GM13977 (cell line): ENCODE measurements at regions not wholly inside any gene's neighbourhood (a gene's known extent, or its start where the extent isn't known, plus 50 kb on each side); places are given as distances from the start of the nearest gene placed in this dataset.
"Not testable (repeated sequence)": the region's sequence is repeated elsewhere in the genome, so short reads cannot be mapped to it uniquely, and the experiment has no call there.

Source experiments
- DNase-seq: peaks from one replicate; pipeline ENCODE4 v3.0.0; 2012; ENCODE audit warnings: low spot score
- CTCF ChIP-seq: IDR thresholded peaks from 2 replicates; pipeline ENCODE4 v1.5.1; 2012; ENCODE audit warnings: mild to moderate bottlenecking, control low read depth; ENCODE audit not compliant: insufficient read depth; ENCODE audit errors: extremely low read depth, missing control alignments
- in situ Hi-C: fragments of 300-500 bp; cut with MboI; formaldehyde crosslinking; loops from one replicate; pipeline ENCODE4 v1.12.0; 2022; ENCODE audit warnings: low sequenced_read_pairs, low pct_unique_long_range_greater_than_20kb, mixed read lengths, inconsistent platforms; ENCODE audit not compliant: unreplicated experiment

- in situ Hi-C loops = no loop called here
- DNase-seq = no peak
- no peak for TF ChIP-seq CTCF
These were observed 112.5 kb downstream of the RSL24D1 start for GRCh38 chr15:55084216-55084615.

- in situ Hi-C loops, DNase-seq: not testable (repeated sequence)
These were observed 119.7 kb downstream of the RSL24D1 start for GRCh38 chr15:55077052-55077451.

- in situ Hi-C loops = no loop called here
- no peak for TF ChIP-seq CTCF
- DNase-seq = no peak
These were observed 122.3 kb downstream of the RSL24D1 start for GRCh38 chr15:55074431-55074830.

GRCh38 chr15:55063970-55064369 lies 132.8 kb downstream of the RSL24D1 start:
- DNase-seq, in situ Hi-C loops: not testable (repeated sequence)

GRCh38 chr15:55060836-55061235 lies 135.9 kb downstream of the RSL24D1 start:
- in situ Hi-C loops = no loop called here
- TF ChIP-seq CTCF = no peak
- no peak for DNase-seq

GRCh38 chr15:55056500-55056899 lies 140.2 kb downstream of the RSL24D1 start:
- in situ Hi-C loops = no loop called here
- DNase-seq = no peak
- no peak for TF ChIP-seq CTCF

- in situ Hi-C loops = no loop called here
- no peak for DNase-seq
- TF ChIP-seq CTCF = no peak
These were observed 152.6 kb downstream of the RSL24D1 start for GRCh38 chr15:55044162-55044561.

- in situ Hi-C loops = no loop called here
- no peak for TF ChIP-seq CTCF
- no peak for DNase-seq
These were observed 159.7 kb downstream of the RSL24D1 start for GRCh38 chr15:55037071-55037470.
